ENCODE measurements at regions not wholly inside any gene's neighbourhood (a gene's known extent, or its start where the extent isn't known, plus 50 kb on each side); places are given as distances from the start of the nearest gene placed in this dataset.

GRCh38 chrX:39944416-39944815 is 153.3 kb downstream of the BCOR start:
- no peaks in the 10 kb centered on the region for H3K4me1 ChIP-seq
- TF ChIP-seq POLR2AphosphoS5 (IDR thresholded peaks at IDR 0.05) (no peak), POLR2A (IDR thresholded peaks at IDR 0.05) (no peak), EP300 (IDR thresholded peaks at IDR 0.05) (no peak)
- TF ChIP-seq, protein P1, sequence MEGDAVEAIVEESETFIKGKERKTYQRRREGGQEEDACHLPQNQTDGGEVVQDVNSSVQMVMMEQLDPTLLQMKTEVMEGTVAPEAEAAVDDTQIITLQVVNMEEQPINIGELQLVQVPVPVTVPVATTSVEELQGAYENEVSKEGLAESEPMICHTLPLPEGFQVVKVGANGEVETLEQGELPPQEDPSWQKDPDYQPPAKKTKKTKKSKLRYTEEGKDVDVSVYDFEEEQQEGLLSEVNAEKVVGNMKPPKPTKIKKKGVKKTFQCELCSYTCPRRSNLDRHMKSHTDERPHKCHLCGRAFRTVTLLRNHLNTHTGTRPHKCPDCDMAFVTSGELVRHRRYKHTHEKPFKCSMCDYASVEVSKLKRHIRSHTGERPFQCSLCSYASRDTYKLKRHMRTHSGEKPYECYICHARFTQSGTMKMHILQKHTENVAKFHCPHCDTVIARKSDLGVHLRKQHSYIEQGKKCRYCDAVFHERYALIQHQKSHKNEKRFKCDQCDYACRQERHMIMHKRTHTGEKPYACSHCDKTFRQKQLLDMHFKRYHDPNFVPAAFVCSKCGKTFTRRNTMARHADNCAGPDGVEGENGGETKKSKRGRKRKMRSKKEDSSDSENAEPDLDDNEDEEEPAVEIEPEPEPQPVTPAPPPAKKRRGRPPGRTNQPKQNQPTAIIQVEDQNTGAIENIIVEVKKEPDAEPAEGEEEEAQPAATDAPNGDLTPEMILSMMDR (IDR thresholded peaks at IDR 0.05) = no peak
- H3K27me3 ChIP-seq = no peaks in the 10 kb centered on the region
- WGBS, 2 donors = 90 to 95% methylated on average over 6 of the region's 6 CpGs
- no peak for DNase-seq
- no peaks in the 10 kb centered on the region for H3K36me3 ChIP-seq
- no peaks in the 10 kb centered on the region for H3K9me3 ChIP-seq
- H3K4me3 ChIP-seq = no peak overlapping the region
- H3K27ac ChIP-seq = no peak overlapping the region
- intact Hi-C loops (cut with DNase I) = no loop called here

DNA sequence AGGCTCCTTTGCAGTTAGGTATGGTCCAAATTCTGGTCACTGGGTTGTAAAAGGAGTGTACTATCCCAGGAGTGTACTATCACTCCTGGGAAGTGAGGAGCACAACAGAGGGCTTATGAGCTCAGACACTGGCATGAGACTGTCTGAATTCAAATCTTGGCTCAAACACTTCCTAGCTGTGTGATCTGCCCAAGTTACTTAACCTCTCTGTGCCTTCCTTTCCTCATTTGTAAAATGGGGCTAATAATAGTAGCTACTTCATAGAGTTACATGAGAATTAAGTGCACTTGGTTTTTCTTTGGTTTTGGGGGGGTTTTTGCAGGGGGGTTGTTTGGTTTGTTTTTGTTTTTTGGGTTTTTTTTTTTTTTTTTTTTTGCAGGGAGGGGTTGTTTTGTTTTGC is 152.0 kb downstream of the BCOR start:
- no peak overlapping the region for H3K27ac ChIP-seq
- no peak overlapping the region for H3K4me3 ChIP-seq
- TF ChIP-seq EP300 (IDR thresholded peaks at IDR 0.05) (no peak), POLR2AphosphoS5 (IDR thresholded peaks at IDR 0.05) (no peak), POLR2A (IDR thresholded peaks at IDR 0.05) (no peak)
- TF ChIP-seq, protein P1 (IDR thresholded peaks at IDR 0.05) = no peak
- H3K4me1 ChIP-seq = no peaks in the 10 kb centered on the region
- no peak for DNase-seq
- intact Hi-C loops (cut with DNase I) = no loop called here
- H3K36me3 ChIP-seq = no peaks in the 10 kb centered on the region
- H3K27me3 ChIP-seq = no peaks in the 10 kb centered on the region
- no peaks in the 10 kb centered on the region for H3K9me3 ChIP-seq

DNA sequence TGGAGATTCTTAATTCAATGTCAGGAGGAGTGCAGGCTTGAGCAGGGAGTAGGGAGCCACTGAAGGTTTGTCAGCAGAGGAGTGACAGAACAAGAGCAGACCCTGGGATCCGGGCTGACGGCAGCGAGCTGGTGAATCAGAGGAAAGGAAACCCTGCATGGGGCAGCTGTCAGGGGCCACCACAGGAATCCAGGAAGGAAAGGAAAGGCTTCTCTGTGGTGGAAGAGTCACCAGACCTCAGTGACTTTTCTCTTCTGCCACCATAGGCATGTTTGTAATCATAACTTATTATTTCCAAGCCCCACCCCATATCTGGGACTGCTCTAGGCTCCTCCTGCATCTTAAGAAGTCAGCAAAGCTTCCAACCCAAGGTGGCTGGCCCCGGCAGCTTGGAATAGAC is 150.9 kb downstream of the BCOR start:
- H3K27ac ChIP-seq = no peak overlapping the region
- WGBS, 2 donors = 81 to 83% methylated on average over 4 of the region's 4 CpGs
- intact Hi-C loops (cut with DNase I) = no loop called here

DNA sequence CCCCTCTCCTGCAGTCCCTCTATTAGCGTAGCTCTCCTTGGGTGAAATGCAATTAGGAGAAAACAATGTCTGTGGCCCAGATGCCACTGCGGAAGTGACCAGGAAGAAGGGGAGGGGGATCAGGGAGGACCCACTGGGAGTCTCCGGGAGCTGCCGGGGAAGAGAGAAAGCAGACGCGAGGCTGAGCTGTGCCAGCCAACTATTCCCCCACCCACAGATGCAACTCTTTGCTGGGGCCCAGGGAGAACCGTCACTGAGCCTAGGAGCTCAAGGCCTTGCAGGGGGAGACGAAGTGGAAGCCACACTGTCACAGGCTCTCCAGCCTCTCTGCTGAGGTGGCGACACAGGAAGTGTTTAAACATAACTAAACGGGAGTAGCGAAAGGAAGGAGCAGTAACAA is 149.2 kb downstream of the BCOR start:
- Histone ChIP-seq H3K36me3 (no peaks in the 10 kb centered on the region), H3K4me1 (peaks cover 0 to 5% (median 0%) of the 10 kb centered on the region in 4 donors), H3K9me3 (no peaks in the 10 kb centered on the region), H3K27me3 (no peaks in the 10 kb centered on the region), H3K4me3 (no peak overlapping the region), H3K27ac (no peak overlapping the region)
- TF ChIP-seq EP300 (IDR thresholded peaks at IDR 0.05) (no peak), POLR2A (IDR thresholded peaks at IDR 0.05) (no peak), POLR2AphosphoS5 (IDR thresholded peaks at IDR 0.05) (no peak)
- TF ChIP-seq, protein P1 (IDR thresholded peaks at IDR 0.05) = no peak
- intact Hi-C loops (cut with DNase I) = no loop called here
- DNase-seq = no peak
- WGBS, 2 donors = 61 to 65% methylated on average over 11 of the region's 11 CpGs

More for the DNA sequence above, 150.9 kb downstream of the BCOR start:
- DNase-seq = no peak
- no peaks in the 10 kb centered on the region for H3K4me1 ChIP-seq
- no peaks in the 10 kb centered on the region for H3K9me3 ChIP-seq
- no peaks in the 10 kb centered on the region for H3K36me3 ChIP-seq
- TF ChIP-seq, protein P1 (IDR thresholded peaks at IDR 0.05) = no peak
- TF ChIP-seq POLR2AphosphoS5 (IDR thresholded peaks at IDR 0.05) = no peak
- TF ChIP-seq POLR2A (IDR thresholded peaks at IDR 0.05) = no peak
- no peak for TF ChIP-seq EP300 (IDR thresholded peaks at IDR 0.05)
- no peak overlapping the region for H3K4me3 ChIP-seq
- H3K27me3 ChIP-seq = no peaks in the 10 kb centered on the region

DNA sequence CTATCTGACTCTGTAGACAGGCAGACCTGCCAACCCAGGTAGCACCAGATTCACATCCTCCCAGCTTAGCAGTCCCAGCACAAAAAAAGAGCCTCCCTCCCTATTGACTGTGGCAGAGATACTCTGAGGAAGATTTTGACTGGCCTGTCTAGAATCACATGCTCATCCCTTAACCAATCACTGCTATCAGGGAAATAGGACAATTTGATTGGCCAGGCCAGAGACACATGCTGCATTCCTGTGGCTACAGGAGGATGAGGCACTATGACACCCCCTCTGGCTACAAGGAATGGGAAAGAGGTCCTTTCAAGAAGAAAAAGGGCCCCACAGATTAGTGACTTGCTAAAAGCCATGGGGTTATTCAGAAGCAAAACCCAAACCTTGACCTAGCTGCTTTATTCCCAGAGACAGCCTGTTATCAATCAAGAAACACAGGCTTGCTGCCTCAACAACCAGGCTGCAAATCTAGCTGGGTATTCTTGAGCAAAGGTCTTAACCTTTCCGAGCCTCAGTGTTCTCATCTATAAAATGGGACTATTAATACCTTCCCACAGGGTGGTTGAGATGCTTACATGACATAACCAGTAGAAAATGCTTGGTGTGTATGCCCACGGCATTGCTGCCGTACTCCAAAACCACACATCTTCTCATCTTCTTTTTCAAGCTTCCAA is 147.6 kb downstream of the BCOR start:
- Histone ChIP-seq H3K4me1 (peaks cover 0 to 8% (median 0%) of the 10 kb centered on the region in 4 donors), H3K36me3 (no peaks in the 10 kb centered on the region), H3K27me3 (no peaks in the 10 kb centered on the region), H3K9me3 (no peaks in the 10 kb centered on the region), H3K27ac (no peak overlapping the region), H3K4me3 (no peak overlapping the region)
- intact Hi-C loops (cut with DNase I) = loop anchor here (5.0 kb wide), 1 partner anchor 62 kb away; no protein-coding TSS in a partner anchor
- 97 to 99% methylated on average over 3 of the region's 3 CpGs for WGBS, 2 donors
- TF ChIP-seq POLR2A (IDR thresholded peaks at IDR 0.05) (no peak), EP300 (IDR thresholded peaks at IDR 0.05) (no peak), POLR2AphosphoS5 (IDR thresholded peaks at IDR 0.05) (no peak)
- TF ChIP-seq, protein P1 (IDR thresholded peaks at IDR 0.05) = no peak
- DNase-seq = no peak
